ENCODE measurements at regions not wholly inside any gene's neighbourhood (a gene's known extent, or its start where the extent isn't known, plus 50 kb on each side); places are given as distances from the start of the nearest gene placed in this dataset.

GRCh38 chr12:23139026-23139425 lies 514.1 kb downstream of the ETNK1 start:
- TF ChIP-seq POLR2A (IDR thresholded peaks at IDR 0.05) = no peak
- no peak for TF ChIP-seq CTCF (IDR thresholded peaks at IDR 0.05)
